ENCODE measurements at regions not wholly inside any gene's neighbourhood (a gene's known extent, or its start where the extent isn't known, plus 50 kb on each side); places are given as distances from the start of the nearest gene placed in this dataset.

DNA sequence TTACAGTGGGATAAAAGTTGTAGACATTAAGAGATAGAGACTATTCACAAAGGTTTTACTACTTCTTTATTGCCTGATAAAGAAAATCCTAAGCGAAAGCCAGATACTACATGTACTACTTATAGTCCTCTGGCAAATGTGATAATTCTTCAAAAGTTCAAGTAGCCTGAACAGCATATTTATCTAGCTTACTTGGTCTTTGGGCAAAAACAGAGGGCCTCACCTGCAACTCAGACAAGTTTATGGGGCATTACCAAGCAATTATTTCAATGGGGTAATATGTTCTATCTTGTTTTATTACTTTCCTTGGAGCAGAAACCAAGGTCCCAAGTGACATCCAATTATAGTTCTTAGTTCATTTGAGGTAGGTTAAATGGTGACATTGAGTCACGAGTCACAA, 390.1 kb upstream of the ARHGEF26 start:
- WGBS, 2 experiments, result 82 to 100% methylated on average over 1 to 2 of the region's 2 CpGs
- no peaks in the 10 kb centered on the region for H3K36me3 ChIP-seq (ENCODE audit: control insufficient read depth, insufficient read depth, low read length)
- H3K27me3 ChIP-seq (ENCODE audit: control insufficient read depth, insufficient read depth, low read length, poor library complexity, severe bottlenecking), result no peaks in the 10 kb centered on the region
- no peaks in the 10 kb centered on the region for H3K9me3 ChIP-seq (ENCODE audit: control insufficient read depth, low read length)
- H3K27ac ChIP-seq (ENCODE audit: insufficient read depth, low read depth, low read length, poor library complexity, severe bottlenecking), result no peak overlapping the region
- H3K4me1 ChIP-seq (ENCODE audit: control insufficient read depth, insufficient read depth, low read length), result no peaks in the 10 kb centered on the region
- no peak overlapping the region for H3K4me3 ChIP-seq (ENCODE audit: insufficient read depth, low read depth, low read length)

- Histone ChIP-seq H3K9me3 (ENCODE audit: control insufficient read depth, low read length) (no peaks in the 10 kb centered on the region), H3K36me3 (ENCODE audit: control insufficient read depth, insufficient read depth, low read length) (no peaks in the 10 kb centered on the region), H3K27me3 (ENCODE audit: control insufficient read depth, insufficient read depth, low read length, poor library complexity, severe bottlenecking) (no peaks in the 10 kb centered on the region), H3K4me1 (ENCODE audit: control insufficient read depth, insufficient read depth, low read length) (no peaks in the 10 kb centered on the region), H3K4me3 (ENCODE audit: insufficient read depth, low read depth, low read length) (no peak overlapping the region), H3K27ac (ENCODE audit: insufficient read depth, low read depth, low read length, poor library complexity, severe bottlenecking) (no peak overlapping the region)
- WGBS, 2 experiments, result 81 to 98% methylated on average over 1 of the region's 1 CpG
These were observed 386.2 kb upstream of the ARHGEF26 start for GRCh38 chr3:153734777-153735551.

DNA sequence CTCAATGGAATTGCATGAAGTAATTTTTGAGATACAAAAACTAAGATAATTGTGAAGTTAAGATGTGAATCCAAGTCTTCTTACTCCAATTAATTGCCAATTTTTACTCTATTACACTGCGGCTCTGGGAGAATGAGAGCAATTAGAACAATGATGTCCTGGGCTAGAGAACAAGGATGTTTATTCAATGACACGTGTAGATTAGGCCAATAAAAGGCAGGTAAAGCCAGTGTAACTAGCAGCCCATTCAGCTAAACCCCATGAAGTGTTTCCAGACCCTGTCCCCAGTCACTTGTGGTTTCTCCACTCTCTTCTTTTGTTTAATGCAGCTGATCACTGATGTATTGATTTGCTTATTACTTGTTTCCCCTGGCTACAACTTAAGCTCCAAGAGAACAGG, 381.1 kb upstream of the ARHGEF26 start:
- Histone ChIP-seq H3K4me3 (ENCODE audit: insufficient read depth, low read depth, low read length) (no peak overlapping the region), H3K4me1 (ENCODE audit: control insufficient read depth, insufficient read depth, low read length) (no peaks in the 10 kb centered on the region), H3K36me3 (ENCODE audit: control insufficient read depth, insufficient read depth, low read length) (no peaks in the 10 kb centered on the region), H3K9me3 (ENCODE audit: control insufficient read depth, low read length) (no peaks in the 10 kb centered on the region), H3K27ac (ENCODE audit: insufficient read depth, low read depth, low read length, poor library complexity, severe bottlenecking) (no peak overlapping the region), H3K27me3 (ENCODE audit: control insufficient read depth, insufficient read depth, low read length, poor library complexity, severe bottlenecking) (no peaks in the 10 kb centered on the region)
- WGBS, 2 experiments, result 87 to 89% methylated on average over 2 of the region's 2 CpGs

- Histone ChIP-seq H3K9me3 (ENCODE audit: control insufficient read depth, low read length) (no peaks in the 10 kb centered on the region), H3K4me3 (ENCODE audit: insufficient read depth, low read depth, low read length) (no peak overlapping the region), H3K27ac (ENCODE audit: insufficient read depth, low read depth, low read length, poor library complexity, severe bottlenecking) (no peak overlapping the region), H3K36me3 (ENCODE audit: control insufficient read depth, insufficient read depth, low read length) (no peaks in the 10 kb centered on the region), H3K4me1 (ENCODE audit: control insufficient read depth, insufficient read depth, low read length) (no peaks in the 10 kb centered on the region), H3K27me3 (ENCODE audit: control insufficient read depth, insufficient read depth, low read length, poor library complexity, severe bottlenecking) (no peaks in the 10 kb centered on the region)
- WGBS, 2 experiments, result 87 to 89% methylated on average over 1 to 2 of the region's 3 CpGs
These were observed 376.3 kb upstream of the ARHGEF26 start for GRCh38 chr3:153744889-153745288.

DNA sequence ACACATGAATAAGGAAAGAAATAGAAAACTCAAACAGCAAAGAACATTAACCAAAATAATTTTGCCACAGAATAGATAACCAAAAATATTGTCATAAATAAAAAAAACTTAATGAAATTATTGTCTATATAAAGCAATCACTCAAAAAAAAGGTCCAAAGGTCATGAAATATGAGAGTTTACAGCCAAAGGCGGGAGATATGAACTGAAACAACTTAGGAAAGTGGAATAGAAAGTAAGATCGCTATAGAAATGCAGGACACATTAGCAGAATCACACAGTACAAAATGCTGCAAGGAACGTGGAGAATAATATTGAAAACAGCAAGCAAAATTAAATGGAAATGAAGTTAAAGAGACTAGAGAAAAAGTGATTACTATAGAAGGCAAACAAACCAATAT, 375.0 kb upstream of the ARHGEF26 start:
- WGBS, 2 experiments, result 93 to 96% methylated on average over 3 of the region's 3 CpGs
- H3K4me1 ChIP-seq (ENCODE audit: control insufficient read depth, insufficient read depth, low read length), result no peaks in the 10 kb centered on the region
- no peaks in the 10 kb centered on the region for H3K27me3 ChIP-seq (ENCODE audit: control insufficient read depth, insufficient read depth, low read length, poor library complexity, severe bottlenecking)
- no peaks in the 10 kb centered on the region for H3K9me3 ChIP-seq (ENCODE audit: control insufficient read depth, low read length)
- H3K36me3 ChIP-seq (ENCODE audit: control insufficient read depth, insufficient read depth, low read length), result no peaks in the 10 kb centered on the region
- no peak overlapping the region for H3K27ac ChIP-seq (ENCODE audit: insufficient read depth, low read depth, low read length, poor library complexity, severe bottlenecking)
- H3K4me3 ChIP-seq (ENCODE audit: insufficient read depth, low read depth, low read length), result no peak overlapping the region

DNA sequence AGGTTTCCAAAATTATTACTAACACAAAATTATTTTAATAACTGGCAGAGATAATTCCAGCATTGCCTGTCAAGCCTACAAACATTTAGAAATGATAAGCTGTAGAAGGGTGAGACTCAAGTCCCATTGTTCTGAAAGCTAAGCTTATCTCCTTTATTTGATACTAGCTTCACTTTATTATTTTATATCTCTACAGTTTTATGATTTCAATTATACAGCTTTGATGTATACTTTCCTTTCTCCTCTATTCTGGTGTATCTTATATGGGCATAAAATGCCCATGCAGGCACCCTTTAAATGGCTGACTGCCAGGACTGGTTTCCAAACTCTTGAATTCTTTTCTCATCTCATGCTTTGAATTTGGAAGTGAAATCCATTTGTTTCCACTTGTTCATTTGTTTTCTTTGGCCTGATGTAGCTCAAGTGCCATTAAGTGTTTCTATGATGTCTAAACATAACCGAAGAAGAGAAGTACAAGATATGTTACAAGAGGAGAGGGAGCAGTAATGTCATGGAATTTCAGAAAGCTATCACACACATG, 372.1 kb upstream of the ARHGEF26 start:
- 80 to 100% methylated on average over 1 of the region's 1 CpG for WGBS, 2 experiments
- Histone ChIP-seq H3K4me3 (ENCODE audit: insufficient read depth, low read depth, low read length) (no peak overlapping the region), H3K9me3 (ENCODE audit: control insufficient read depth, low read length) (no peaks in the 10 kb centered on the region), H3K27me3 (ENCODE audit: control insufficient read depth, insufficient read depth, low read length, poor library complexity, severe bottlenecking) (no peaks in the 10 kb centered on the region), H3K4me1 (ENCODE audit: control insufficient read depth, insufficient read depth, low read length) (no peaks in the 10 kb centered on the region), H3K27ac (ENCODE audit: insufficient read depth, low read depth, low read length, poor library complexity, severe bottlenecking) (no peak overlapping the region), H3K36me3 (ENCODE audit: control insufficient read depth, insufficient read depth, low read length) (no peaks in the 10 kb centered on the region)

GRCh38 chr3:153752405-153753027, 368.7 kb upstream of the ARHGEF26 start:
- Histone ChIP-seq H3K4me1 (ENCODE audit: control insufficient read depth, insufficient read depth, low read length) (no peaks in the 10 kb centered on the region), H3K36me3 (ENCODE audit: control insufficient read depth, insufficient read depth, low read length) (no peaks in the 10 kb centered on the region), H3K4me3 (ENCODE audit: insufficient read depth, low read depth, low read length) (no peak overlapping the region), H3K27ac (ENCODE audit: insufficient read depth, low read depth, low read length, poor library complexity, severe bottlenecking) (no peak overlapping the region), H3K9me3 (ENCODE audit: control insufficient read depth, low read length) (no peaks in the 10 kb centered on the region), H3K27me3 (ENCODE audit: control insufficient read depth, insufficient read depth, low read length, poor library complexity, severe bottlenecking) (no peaks in the 10 kb centered on the region)
- 76 to 95% methylated on average over 6 to 8 of the region's 8 CpGs for WGBS, 2 experiments

DNA sequence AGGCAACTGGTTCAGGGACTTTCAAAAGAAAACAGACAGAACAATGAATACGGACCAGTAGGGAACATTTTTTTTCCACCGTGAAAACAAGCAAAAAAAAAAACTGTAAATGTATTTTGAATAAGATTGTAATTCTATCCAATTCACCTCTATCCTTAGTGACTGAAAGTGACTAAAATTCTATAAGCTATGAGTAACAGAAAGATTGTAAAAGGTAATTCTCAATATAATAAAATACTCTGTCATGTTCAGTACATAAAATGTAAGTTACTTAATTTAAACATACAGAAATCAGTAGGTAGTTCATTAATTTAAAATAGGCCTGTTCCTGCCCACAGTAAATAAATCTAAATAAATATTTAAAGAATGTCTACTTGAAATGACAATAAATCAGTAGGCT, 368.2 kb upstream of the ARHGEF26 start:
- Histone ChIP-seq H3K4me3 (ENCODE audit: insufficient read depth, low read depth, low read length) (no peak overlapping the region), H3K36me3 (ENCODE audit: control insufficient read depth, insufficient read depth, low read length) (no peaks in the 10 kb centered on the region), H3K27me3 (ENCODE audit: control insufficient read depth, insufficient read depth, low read length, poor library complexity, severe bottlenecking) (no peaks in the 10 kb centered on the region), H3K27ac (ENCODE audit: insufficient read depth, low read depth, low read length, poor library complexity, severe bottlenecking) (no peak overlapping the region), H3K4me1 (ENCODE audit: control insufficient read depth, insufficient read depth, low read length) (no peaks in the 10 kb centered on the region), H3K9me3 (ENCODE audit: control insufficient read depth, low read length) (no peaks in the 10 kb centered on the region)
- 78% methylated on average over 2 of the region's 2 CpGs; no CpG with 5 or more reads in 1 of the 2 experiments for WGBS, 2 experiments

DNA sequence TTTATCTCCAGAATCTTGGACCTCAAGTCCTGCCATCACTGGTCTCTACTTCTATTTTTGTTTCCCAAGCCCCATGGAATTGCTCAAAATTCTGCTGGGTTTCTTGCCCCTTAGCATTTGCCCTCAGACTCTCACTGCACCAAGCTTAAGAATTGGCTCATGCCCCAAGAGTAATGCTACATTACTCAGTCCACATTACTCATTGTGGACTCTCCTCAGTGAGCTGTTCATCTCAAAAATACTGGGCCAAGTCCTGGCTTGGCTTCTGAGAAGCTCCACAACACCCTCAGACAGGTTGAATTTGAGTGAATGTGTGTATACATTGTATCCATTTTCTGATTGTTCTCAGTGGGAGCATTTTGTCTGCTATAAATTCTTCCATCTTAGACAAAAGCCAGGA, 364.4 kb upstream of the ARHGEF26 start:
- H3K4me3 ChIP-seq (ENCODE audit: insufficient read depth, low read depth, low read length), result no peak overlapping the region
- no peaks in the 10 kb centered on the region for H3K4me1 ChIP-seq (ENCODE audit: control insufficient read depth, insufficient read depth, low read length)
- no peaks in the 10 kb centered on the region for H3K36me3 ChIP-seq (ENCODE audit: control insufficient read depth, insufficient read depth, low read length)
- H3K27ac ChIP-seq (ENCODE audit: insufficient read depth, low read depth, low read length, poor library complexity, severe bottlenecking), result no peak overlapping the region
- no peaks in the 10 kb centered on the region for H3K9me3 ChIP-seq (ENCODE audit: control insufficient read depth, low read length)
- no peaks in the 10 kb centered on the region for H3K27me3 ChIP-seq (ENCODE audit: control insufficient read depth, insufficient read depth, low read length, poor library complexity, severe bottlenecking)

DNA sequence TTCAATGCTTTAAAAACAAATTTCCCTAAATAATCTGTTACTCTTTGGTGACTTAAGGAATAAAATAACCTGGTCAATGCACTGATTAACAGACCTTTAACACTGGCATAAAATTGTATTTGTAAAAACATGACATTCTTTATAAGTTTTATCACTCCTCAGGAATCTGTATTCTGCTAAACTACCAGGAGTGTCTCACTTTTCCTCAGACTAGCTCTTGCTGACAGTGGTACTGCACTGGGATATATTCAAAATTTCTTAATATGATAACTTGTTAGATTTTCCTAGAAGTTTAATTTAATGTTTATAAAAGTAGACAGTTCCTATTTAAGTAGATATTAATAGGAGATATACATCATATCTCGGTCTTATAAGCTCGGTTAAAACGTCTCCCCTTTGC, 363.4 kb upstream of the ARHGEF26 start:
- WGBS, 2 experiments, result 92 to 100% methylated on average over 2 to 3 of the region's 3 CpGs
- Histone ChIP-seq H3K36me3 (ENCODE audit: control insufficient read depth, insufficient read depth, low read length) (no peaks in the 10 kb centered on the region), H3K27ac (ENCODE audit: insufficient read depth, low read depth, low read length, poor library complexity, severe bottlenecking) (no peak overlapping the region), H3K4me1 (ENCODE audit: control insufficient read depth, insufficient read depth, low read length) (no peaks in the 10 kb centered on the region), H3K4me3 (ENCODE audit: insufficient read depth, low read depth, low read length) (no peak overlapping the region), H3K27me3 (ENCODE audit: control insufficient read depth, insufficient read depth, low read length, poor library complexity, severe bottlenecking) (no peaks in the 10 kb centered on the region), H3K9me3 (ENCODE audit: control insufficient read depth, low read length) (no peaks in the 10 kb centered on the region)
